ENCODE measurements at regions not wholly inside any gene's neighbourhood (a gene's known extent, or its start where the extent isn't known, plus 50 kb on each side); places are given as distances from the start of the nearest gene placed in this dataset.

DNA sequence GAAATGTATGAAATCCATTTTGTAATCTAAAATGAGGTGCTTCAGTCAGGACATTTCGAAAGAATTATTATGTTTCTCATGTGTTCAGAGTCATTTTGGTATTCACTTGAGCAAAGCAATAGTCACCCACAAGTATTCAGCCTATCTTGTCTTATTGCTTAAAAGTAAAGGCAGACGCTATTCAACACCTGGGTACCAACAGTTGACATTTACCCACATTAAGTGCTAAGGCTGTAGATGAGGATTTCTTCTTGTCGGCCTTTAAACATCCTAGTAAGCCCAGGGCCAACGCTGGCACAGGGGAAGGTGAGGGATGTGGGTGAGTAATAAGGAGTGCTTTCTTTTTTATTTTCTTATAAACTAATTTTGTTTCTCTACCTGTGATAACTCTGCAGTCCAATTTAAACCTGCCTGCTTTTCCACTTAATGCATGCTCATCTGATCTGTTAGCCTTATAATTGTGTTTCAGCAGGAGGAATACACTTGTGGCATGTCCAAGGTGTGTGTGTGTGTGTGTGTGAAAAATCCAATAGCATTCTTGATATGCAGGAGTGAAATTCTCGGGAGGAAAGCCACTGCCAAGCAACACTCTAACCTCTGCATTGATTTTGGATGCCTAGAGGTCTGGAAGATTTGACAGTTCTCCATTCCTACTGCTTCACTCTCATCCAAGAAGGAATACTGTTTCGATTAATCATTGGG lies 252.0 kb downstream of the SOX4 start:
- ChIA-PET CTCF (no interaction called here), POLR2A (no interaction called here)
- Mint-ChIP-seq H3K27me3 (peaks cover 11% of the 10 kb centered on the region), H3K4me1 (peaks cover 5% of the 10 kb centered on the region), H3K4me3 (no peak overlapping the region), H3K27ac (no peak overlapping the region), H3K9me3 (ENCODE audit: insufficient read depth) (peaks cover 4% of the 10 kb centered on the region)
- Histone ChIP-seq H2AFZ (ENCODE audit: insufficient read depth, low read depth, low read length, poor library complexity, severe bottlenecking) (no peak overlapping the region), H3K4me1 (ENCODE audit: control insufficient read depth in 2 of 2, insufficient read depth in 2 of 2, low read length in 2 of 2) (peaks cover 3 to 6% of the 10 kb centered on the region in 2 donors), H4K20me1 (ENCODE audit: control insufficient read depth, insufficient read depth, low read length, poor library complexity, severe bottlenecking) (no peaks in the 10 kb centered on the region), H3K79me2 (ENCODE audit: control insufficient read depth, insufficient read depth, low read length) (no peaks in the 10 kb centered on the region), H3K9ac (ENCODE audit: low read length) (no peak overlapping the region), H3K4me3 (ENCODE audit: control extremely low read depth in 1 of 5, extremely low read depth in 1 of 5, insufficient read depth in 1 of 5, low read depth in 2 of 5, low read length in 4 of 5) (no peak overlapping the region), H3K27ac (ENCODE audit: low read length in 2 of 2) (no peak overlapping the region), H3K4me2 (replicated peaks; ENCODE audit: low read depth, low read length, poor library complexity, severe bottlenecking) (no peak overlapping the region), H3K27me3 (replicated peaks in 1 of 4; ENCODE audit: control extremely low read depth in 1 of 4, control insufficient read depth in 3 of 4, insufficient read depth in 4 of 4, low read length in 3 of 4) (no peaks in the 10 kb centered on the region), H3K36me3 (replicated peaks in 1 of 2; ENCODE audit: control extremely low read depth in 1 of 2, control insufficient read depth in 1 of 2, extremely low read depth in 1 of 2, insufficient read depth in 2 of 2, low read length in 1 of 2) (no peaks in the 10 kb centered on the region), H3K9me3 (ENCODE audit: control extremely low read depth in 1 of 3, control insufficient read depth in 2 of 3, insufficient read depth in 1 of 3, low read length in 2 of 3) (no peaks in the 10 kb centered on the region)
- intact Hi-C loops (cut with micrococcal nuclease), result no loop called here
- no peak for ATAC-seq (ENCODE audit: low read depth)
- WGBS (ENCODE audit: insufficient coverage), result no CpG with 5 or more reads among the region's 6 CpGs
- TF ChIP-seq EZH2 (IDR thresholded peaks at IDR 0.05; ENCODE audit: borderline replicate concordance, insufficient read depth, low read depth, low read length, poor library complexity, severe bottlenecking), result no peak
- TF ChIP-seq, protein P1, sequence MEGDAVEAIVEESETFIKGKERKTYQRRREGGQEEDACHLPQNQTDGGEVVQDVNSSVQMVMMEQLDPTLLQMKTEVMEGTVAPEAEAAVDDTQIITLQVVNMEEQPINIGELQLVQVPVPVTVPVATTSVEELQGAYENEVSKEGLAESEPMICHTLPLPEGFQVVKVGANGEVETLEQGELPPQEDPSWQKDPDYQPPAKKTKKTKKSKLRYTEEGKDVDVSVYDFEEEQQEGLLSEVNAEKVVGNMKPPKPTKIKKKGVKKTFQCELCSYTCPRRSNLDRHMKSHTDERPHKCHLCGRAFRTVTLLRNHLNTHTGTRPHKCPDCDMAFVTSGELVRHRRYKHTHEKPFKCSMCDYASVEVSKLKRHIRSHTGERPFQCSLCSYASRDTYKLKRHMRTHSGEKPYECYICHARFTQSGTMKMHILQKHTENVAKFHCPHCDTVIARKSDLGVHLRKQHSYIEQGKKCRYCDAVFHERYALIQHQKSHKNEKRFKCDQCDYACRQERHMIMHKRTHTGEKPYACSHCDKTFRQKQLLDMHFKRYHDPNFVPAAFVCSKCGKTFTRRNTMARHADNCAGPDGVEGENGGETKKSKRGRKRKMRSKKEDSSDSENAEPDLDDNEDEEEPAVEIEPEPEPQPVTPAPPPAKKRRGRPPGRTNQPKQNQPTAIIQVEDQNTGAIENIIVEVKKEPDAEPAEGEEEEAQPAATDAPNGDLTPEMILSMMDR (IDR thresholded peaks at IDR 0.05), result no peak
- DNase-seq, result no peak

GRCh38 chr6:21846541-21847451 lies 253.2 kb downstream of the SOX4 start:
- Histone ChIP-seq H3K36me3 (replicated peaks in 1 of 2; ENCODE audit: control extremely low read depth in 1 of 2, control insufficient read depth in 1 of 2, extremely low read depth in 1 of 2, insufficient read depth in 2 of 2, low read length in 1 of 2) (no peaks in the 10 kb centered on the region), H4K20me1 (ENCODE audit: control insufficient read depth, insufficient read depth, low read length, poor library complexity, severe bottlenecking) (no peaks in the 10 kb centered on the region), H3K27me3 (replicated peaks in 1 of 4; ENCODE audit: control extremely low read depth in 1 of 4, control insufficient read depth in 3 of 4, insufficient read depth in 4 of 4, low read length in 3 of 4) (no peaks in the 10 kb centered on the region), H3K79me2 (ENCODE audit: control insufficient read depth, insufficient read depth, low read length) (no peaks in the 10 kb centered on the region), H3K4me2 (replicated peaks; ENCODE audit: low read depth, low read length, poor library complexity, severe bottlenecking) (no peak overlapping the region), H2AFZ (ENCODE audit: insufficient read depth, low read depth, low read length, poor library complexity, severe bottlenecking) (peak overlapping the region; percentile 17), H3K9me3 (ENCODE audit: control extremely low read depth in 1 of 3, control insufficient read depth in 2 of 3, insufficient read depth in 1 of 3, low read length in 2 of 3) (no peaks in the 10 kb centered on the region), H3K27ac (ENCODE audit: low read length in 2 of 2) (no peak overlapping the region), H3K9ac (ENCODE audit: low read length) (no peak overlapping the region), H3K4me1 (ENCODE audit: control insufficient read depth in 2 of 2, insufficient read depth in 2 of 2, low read length in 2 of 2) (peaks cover 3 to 6% of the 10 kb centered on the region in 2 donors), H3K4me3 (ENCODE audit: control extremely low read depth in 1 of 5, extremely low read depth in 1 of 5, insufficient read depth in 1 of 5, low read depth in 2 of 5, low read length in 4 of 5) (no peak overlapping the region)
- ChIA-PET CTCF (no interaction called here), POLR2A (no interaction called here)
- intact Hi-C loops (cut with micrococcal nuclease), result no loop called here
- no peak for ATAC-seq (ENCODE audit: low read depth)
- no peak for DNase-seq
- TF ChIP-seq, protein P1 (IDR thresholded peaks at IDR 0.05), result no peak
- no peak for TF ChIP-seq EZH2 (IDR thresholded peaks at IDR 0.05; ENCODE audit: borderline replicate concordance, insufficient read depth, low read depth, low read length, poor library complexity, severe bottlenecking)
- peaks cover 11% of the 10 kb centered on the region for H3K27me3 Mint-ChIP-seq
- 14% methylated on average over 5 of the region's 12 CpGs for WGBS (ENCODE audit: insufficient coverage)
- peaks cover 4% of the 10 kb centered on the region for H3K9me3 Mint-ChIP-seq (ENCODE audit: insufficient read depth)
- no peak overlapping the region for H3K4me3 Mint-ChIP-seq
- no peak overlapping the region for H3K27ac Mint-ChIP-seq
- H3K4me1 Mint-ChIP-seq, result peaks cover 5% of the 10 kb centered on the region

Data from B cell (primary cell).